CD4-positive, alpha-beta T cell (primary cell): ENCODE measurements at regions not wholly inside any gene's neighbourhood (a gene's known extent, or its start where the extent isn't known, plus 50 kb on each side); places are given as distances from the start of the nearest gene placed in this dataset.

Source experiments
- ATAC-seq: fragments of 200-7000 bp; cut with Tn5 transposase; one replicate; pipeline ENCODE4 v1.10.0; 2022; ENCODE audit warnings: mild to moderate bottlenecking; ENCODE audit not compliant: poor library complexity
- CTCF ChIA-PET: fragments of 350-600 bp; sonication (Branson Sonifier 250); formaldehyde crosslinking; loops from one replicate; lab custom pipeline; 2021; ENCODE audit warnings: antibody characterized with exemption, inconsistent platforms; lab: Charles Lee
- POLR2A ChIA-PET: fragments of 350-600 bp; sonication (Branson Sonifier 250); formaldehyde crosslinking; loops from one replicate; lab custom pipeline; 2021; ENCODE audit warnings: antibody characterized with exemption, inconsistent platforms; lab: Charles Lee
- DNase-seq, 14 experiments: peaks; one replicate each; pipeline ENCODE4 v3.0.0-alpha.2; 2013 to 2020; ENCODE audit warnings: mixed read lengths in 2 of 14
- H3K27ac ChIP-seq, 2 donors: one replicate each; pipeline versions ENCODE4 v1.5.1 to v1.7.0; 2013; ENCODE audit warnings: low read length in 2 of 2, low read depth in 1 of 2, mild to moderate bottlenecking in 1 of 2
- H3K27me3 ChIP-seq, 2 experiments: 1 replicate in 1 of 2; 2 replicates in 1 of 2; pipeline versions ENCODE4 v1.6.1 to v1.7.0; 2013; ENCODE audit warnings: low read length in 2 of 2, control low read depth in 1 of 2, mild to moderate bottlenecking in 1 of 2, moderate library complexity in 1 of 2; ENCODE audit not compliant: insufficient read depth in 2 of 2, control insufficient read depth in 1 of 2
- H3K36me3 ChIP-seq: one replicate; pipeline ENCODE4 v1.6.1; 2013; ENCODE audit warnings: low read length, control low read depth; ENCODE audit not compliant: insufficient read depth
- H3K4me1 ChIP-seq: one replicate; pipeline ENCODE4 v1.6.1; 2013; ENCODE audit warnings: low read length, control low read depth; ENCODE audit not compliant: insufficient read depth
- H3K4me3 ChIP-seq: one replicate; pipeline ENCODE4 v1.5.1; 2013; ENCODE audit warnings: mild to moderate bottlenecking, low read length, moderate library complexity
- H3K9me3 ChIP-seq, 2 experiments: 1 replicate in 1 of 2; 2 replicates in 1 of 2; pipeline versions ENCODE4 v1.6.1 to v1.7.0; 2013; ENCODE audit warnings: low read length in 2 of 2, mild to moderate bottlenecking in 2 of 2, control low read depth in 1 of 2, moderate library complexity in 1 of 2; ENCODE audit not compliant: control insufficient read depth in 1 of 2, insufficient read depth in 1 of 2
- H3K27ac Mint-ChIP-seq: one replicate; pipeline ENCODE4 v1.8.0; 2020; ENCODE audit warnings: mixed read lengths
- H3K27me3 Mint-ChIP-seq: one replicate; pipeline ENCODE4 v1.8.0; 2021; ENCODE audit warnings: mixed read lengths
- H3K36me3 Mint-ChIP-seq: one replicate; pipeline ENCODE4 v1.8.0; 2021; ENCODE audit warnings: low read depth, mixed read lengths
- H3K4me1 Mint-ChIP-seq: one replicate; pipeline ENCODE4 v1.8.0; 2021; ENCODE audit warnings: low read depth, mixed read lengths
- H3K4me3 Mint-ChIP-seq: one replicate; pipeline ENCODE4 v1.8.0; 2020; ENCODE audit warnings: mild to moderate bottlenecking, mixed read lengths
- H3K9me3 Mint-ChIP-seq: one replicate; pipeline ENCODE4 v1.8.0; 2020; ENCODE audit warnings: mixed read lengths
- CTCF ChIP-seq: fragments of 200-600 bp; IDR thresholded peaks from one replicate; pipeline ENCODE4 v1.8.0; 2022; ENCODE audit warnings: antibody characterized with exemption, mild to moderate bottlenecking
- intact Hi-C, 2 experiments: fragments of 100-400 bp; cut with DNase I in 1 of 2; cut with micrococcal nuclease in 1 of 2; formaldehyde crosslinking; loops; one replicate each; pipeline versions ENCODE4 v1.15.1 to v1.9.0; 2023 to 2025; cut with DNase I, micrococcal nuclease

GRCh38 chrX:11836284-11836683 lies 78.2 kb downstream of the MSL3 start:
- Histone ChIP-seq H3K27ac (no peak overlapping the region), H3K4me1 (no peaks in the 10 kb centered on the region), H3K9me3 (no peaks in the 10 kb centered on the region), H3K4me3 (no peak overlapping the region), H3K36me3 (no peaks in the 10 kb centered on the region), H3K27me3 (no peaks in the 10 kb centered on the region)
- TF ChIP-seq CTCF = no peak
- intact Hi-C loops = no loop called here
- no peak overlapping the region for H3K27ac Mint-ChIP-seq
- DNase-seq (no peak), ATAC-seq (no peak)
- no peak overlapping the region for H3K4me3 Mint-ChIP-seq
- no peaks in the 10 kb centered on the region for H3K9me3 Mint-ChIP-seq
- H3K4me1 Mint-ChIP-seq = peaks cover 4% of the 10 kb centered on the region
- no peaks in the 10 kb centered on the region for H3K36me3 Mint-ChIP-seq
- ChIA-PET POLR2A (no interaction called here), CTCF (no interaction called here)
- no peaks in the 10 kb centered on the region for H3K27me3 Mint-ChIP-seq

- H3K4me3 ChIP-seq = no peak overlapping the region
- Mint-ChIP-seq H3K36me3 (no peaks in the 10 kb centered on the region), H3K27ac (no peak overlapping the region), H3K9me3 (no peaks in the 10 kb centered on the region), H3K4me3 (no peak overlapping the region), H3K4me1 (peaks cover 4% of the 10 kb centered on the region), H3K27me3 (no peaks in the 10 kb centered on the region)
- intact Hi-C loops = no loop called here
- CTCF ChIA-PET = no interaction called here
- POLR2A ChIA-PET = no interaction called here
- DNase-seq = no peak
- no peak for TF ChIP-seq CTCF
- H3K36me3 ChIP-seq = no peaks in the 10 kb centered on the region
- no peaks in the 10 kb centered on the region for H3K9me3 ChIP-seq
- no peaks in the 10 kb centered on the region for H3K27me3 ChIP-seq
- H3K27ac ChIP-seq = no peak overlapping the region
- no peaks in the 10 kb centered on the region for H3K4me1 ChIP-seq
- ATAC-seq = no peak
Measured at GRCh38 chrX:11837437-11837836, 79.4 kb downstream of the MSL3 start.

- Mint-ChIP-seq H3K27ac (no peak overlapping the region), H3K9me3 (no peaks in the 10 kb centered on the region), H3K27me3 (no peaks in the 10 kb centered on the region), H3K4me3 (no peak overlapping the region), H3K36me3 (no peaks in the 10 kb centered on the region), H3K4me1 (no peaks in the 10 kb centered on the region)
- ATAC-seq (no peak), DNase-seq (no peak)
- H3K36me3 ChIP-seq = no peaks in the 10 kb centered on the region
- no peak for TF ChIP-seq CTCF
- no peaks in the 10 kb centered on the region for H3K9me3 ChIP-seq
- POLR2A ChIA-PET = no interaction called here
- no peak overlapping the region for H3K27ac ChIP-seq
- no peaks in the 10 kb centered on the region for H3K4me1 ChIP-seq
- H3K4me3 ChIP-seq = no peak overlapping the region
- intact Hi-C loops = no loop called here
- CTCF ChIA-PET = no interaction called here
- H3K27me3 ChIP-seq = no peaks in the 10 kb centered on the region
Measured at GRCh38 chrX:11864171-11864570, 106.1 kb downstream of the MSL3 start.
